IPS DF 6.9 (cell line): ENCODE measurements at regions not wholly inside any gene's neighbourhood (a gene's known extent, or its start where the extent isn't known, plus 50 kb on each side); places are given as distances from the start of the nearest gene placed in this dataset.
"Not testable (repeated sequence)": the region's sequence is repeated elsewhere in the genome, so short reads cannot be mapped to it uniquely, and the experiment has no call there.

Source experiments
- DNase-seq: peaks from one replicate; pipeline ENCODE4 v3.0.0-alpha.2; 2013; ENCODE audit warnings: low read depth, low spot score
- H3K27ac ChIP-seq: one replicate; pipeline ENCODE4 v1.5.1; 2013; ENCODE audit warnings: low read length, control low read depth
- H3K27me3 ChIP-seq: 2 replicates; pipeline ENCODE4 v1.6.1; 2013; ENCODE audit warnings: mild to moderate bottlenecking, low read length; ENCODE audit not compliant: control insufficient read depth, insufficient read depth
- H3K36me3 ChIP-seq: 2 replicates; pipeline ENCODE4 v1.6.1; 2013; ENCODE audit warnings: low read length; ENCODE audit not compliant: control insufficient read depth, insufficient read depth
- H3K4me1 ChIP-seq: 2 replicates; pipeline ENCODE4 v1.6.1; 2013; ENCODE audit warnings: low read length; ENCODE audit not compliant: control insufficient read depth, insufficient read depth
- H3K4me3 ChIP-seq: 2 replicates; pipeline ENCODE4 v1.5.1; 2013; ENCODE audit warnings: mild to moderate bottlenecking, low read length
- H3K9me3 ChIP-seq: 2 replicates; pipeline ENCODE4 v1.6.1; 2013; ENCODE audit warnings: low read length, inconsistent platforms; ENCODE audit not compliant: control insufficient read depth, insufficient read depth
- WGBS: extraction: QIAGEN DNeasy Blood & Tissue Kit; methylation state at CpG from one replicate; pipeline ENCODE4 v1.1.7; 2013; ENCODE audit warnings: mixed read lengths, missing lambda C conversion rate; ENCODE audit not compliant: insufficient read length, insufficient coverage; 5-methylcytosine and 5-hydroxymethylcytosine counted together

DNA sequence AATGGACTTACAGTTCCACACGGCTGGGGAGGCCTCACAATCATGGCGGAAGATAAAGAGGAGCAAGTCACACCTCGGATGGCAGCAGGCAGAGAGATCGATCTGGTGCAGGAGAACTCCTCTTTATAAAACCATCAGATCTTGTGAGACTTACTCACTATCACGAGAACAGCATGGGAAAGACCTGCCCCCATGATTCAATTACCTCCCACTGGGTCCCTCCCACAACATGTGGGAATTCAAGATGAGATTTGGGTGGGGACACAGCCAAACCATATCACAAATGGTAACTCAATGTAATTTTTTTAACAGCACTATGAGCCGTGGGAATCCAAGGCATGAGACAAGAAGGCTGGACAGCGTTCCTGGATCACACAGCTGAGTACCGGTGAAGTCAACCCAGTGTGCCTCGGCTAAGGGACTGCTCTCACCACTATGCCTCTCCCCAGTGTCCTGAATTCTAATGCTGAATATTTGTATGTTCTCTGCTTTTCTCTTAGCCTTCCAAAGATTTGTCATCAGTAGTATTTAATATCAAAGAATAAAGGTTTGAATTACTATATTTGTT, 84.3 kb downstream of the IRS2 start:
- not testable (repeated sequence) for H3K4me1 ChIP-seq, H3K27ac ChIP-seq, H3K9me3 ChIP-seq, H3K4me3 ChIP-seq, DNase-seq, H3K36me3 ChIP-seq, H3K27me3 ChIP-seq
- no CpG with 5 or more reads among the region's 9 CpGs for WGBS

GRCh38 chr13:109700176-109700575, 86.2 kb downstream of the IRS2 start:
- no peaks in the 10 kb centered on the region for H3K27me3 ChIP-seq
- no peaks in the 10 kb centered on the region for H3K36me3 ChIP-seq
- no CpG with 5 or more reads among the region's 3 CpGs for WGBS
- H3K9me3 ChIP-seq, result no peaks in the 10 kb centered on the region
- no peak overlapping the region for H3K4me3 ChIP-seq
- H3K4me1 ChIP-seq, result no peaks in the 10 kb centered on the region
- H3K27ac ChIP-seq, result no peak overlapping the region
- DNase-seq, result no peak

DNA sequence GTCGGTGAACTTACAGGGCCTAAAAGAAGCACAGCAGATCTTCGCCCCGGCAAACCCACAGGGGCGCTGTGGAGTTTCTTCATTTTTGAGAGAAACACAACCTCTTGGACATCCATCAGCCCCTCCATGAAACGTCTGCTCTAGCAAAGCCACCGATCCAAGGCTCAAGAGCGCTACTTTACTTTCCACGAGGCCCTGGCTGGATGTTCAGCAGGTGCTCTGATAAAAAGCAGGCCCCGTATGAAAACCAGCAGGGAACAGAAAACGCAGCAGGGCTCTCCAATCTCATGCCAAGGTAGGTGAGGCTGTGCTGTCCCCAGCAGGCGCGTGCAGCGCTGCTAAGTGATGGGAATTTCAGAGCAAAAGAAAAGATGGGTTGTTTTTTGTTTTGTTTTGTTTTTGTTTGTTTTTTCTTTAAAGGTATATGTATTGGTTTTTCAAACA, 86.7 kb downstream of the IRS2 start:
- Histone ChIP-seq H3K36me3 (no peaks in the 10 kb centered on the region), H3K27ac (no peak overlapping the region), H3K4me1 (no peaks in the 10 kb centered on the region), H3K9me3 (no peaks in the 10 kb centered on the region), H3K4me3 (no peak overlapping the region), H3K27me3 (no peaks in the 10 kb centered on the region)
- no CpG with 5 or more reads among the region's 13 CpGs for whole genome bisulfite sequencing
- no peak for DNase-seq

DNA sequence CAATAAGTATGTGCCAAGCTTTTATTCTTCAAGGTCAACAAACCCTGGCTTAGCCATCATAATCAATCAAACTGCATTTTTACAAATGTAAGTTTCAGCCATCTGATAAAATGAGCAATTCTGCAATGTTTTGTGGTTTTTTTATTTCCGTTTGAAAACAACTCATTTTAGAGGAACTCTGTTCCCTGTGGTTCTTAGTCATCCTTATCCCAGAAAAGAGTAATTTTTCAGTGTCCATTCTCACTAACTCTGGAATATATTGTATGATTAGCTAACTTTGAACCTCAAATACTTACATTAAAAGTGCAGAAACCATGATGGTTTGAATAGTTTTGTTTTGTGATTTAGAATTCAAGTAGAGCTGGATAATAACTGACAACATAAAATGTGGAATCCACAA, 87.6 kb downstream of the IRS2 start:
- DNase-seq, result no peak
- WGBS, result no CpG with 5 or more reads among the region's 1 CpG

DNA sequence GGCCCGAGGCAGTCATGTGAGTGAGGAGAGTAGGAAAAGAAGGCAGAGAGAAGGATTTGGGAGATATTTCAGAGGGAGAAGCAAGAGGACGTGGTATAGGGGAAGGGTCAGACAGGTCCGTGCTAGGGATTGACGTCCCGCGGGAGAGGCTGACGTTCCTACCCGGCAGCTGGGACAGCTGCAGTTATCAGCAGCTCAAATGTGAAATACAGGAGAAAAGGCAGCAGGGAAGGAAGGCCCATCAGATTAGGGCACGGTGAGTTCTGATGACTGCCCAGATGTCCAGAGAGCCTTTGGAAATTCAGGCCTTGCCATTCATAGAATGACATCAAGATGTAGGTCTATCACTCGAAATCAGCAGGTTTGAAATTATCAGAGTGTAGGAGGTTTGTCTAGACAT, 88.4 kb downstream of the IRS2 start:
- Histone ChIP-seq H3K4me1 (no peaks in the 10 kb centered on the region), H3K27ac (no peak overlapping the region), H3K27me3 (no peaks in the 10 kb centered on the region), H3K9me3 (no peaks in the 10 kb centered on the region), H3K36me3 (no peaks in the 10 kb centered on the region), H3K4me3 (no peak overlapping the region)
- no peak for DNase-seq
- no CpG with 5 or more reads among the region's 10 CpGs for WGBS

More for the DNA sequence above, 87.6 kb downstream of the IRS2 start:
- H3K9me3 ChIP-seq, result no peaks in the 10 kb centered on the region
- H3K36me3 ChIP-seq, result no peaks in the 10 kb centered on the region
- H3K4me3 ChIP-seq, result no peak overlapping the region
- H3K27ac ChIP-seq, result no peak overlapping the region
- H3K4me1 ChIP-seq, result no peaks in the 10 kb centered on the region
- H3K27me3 ChIP-seq, result no peaks in the 10 kb centered on the region

DNA sequence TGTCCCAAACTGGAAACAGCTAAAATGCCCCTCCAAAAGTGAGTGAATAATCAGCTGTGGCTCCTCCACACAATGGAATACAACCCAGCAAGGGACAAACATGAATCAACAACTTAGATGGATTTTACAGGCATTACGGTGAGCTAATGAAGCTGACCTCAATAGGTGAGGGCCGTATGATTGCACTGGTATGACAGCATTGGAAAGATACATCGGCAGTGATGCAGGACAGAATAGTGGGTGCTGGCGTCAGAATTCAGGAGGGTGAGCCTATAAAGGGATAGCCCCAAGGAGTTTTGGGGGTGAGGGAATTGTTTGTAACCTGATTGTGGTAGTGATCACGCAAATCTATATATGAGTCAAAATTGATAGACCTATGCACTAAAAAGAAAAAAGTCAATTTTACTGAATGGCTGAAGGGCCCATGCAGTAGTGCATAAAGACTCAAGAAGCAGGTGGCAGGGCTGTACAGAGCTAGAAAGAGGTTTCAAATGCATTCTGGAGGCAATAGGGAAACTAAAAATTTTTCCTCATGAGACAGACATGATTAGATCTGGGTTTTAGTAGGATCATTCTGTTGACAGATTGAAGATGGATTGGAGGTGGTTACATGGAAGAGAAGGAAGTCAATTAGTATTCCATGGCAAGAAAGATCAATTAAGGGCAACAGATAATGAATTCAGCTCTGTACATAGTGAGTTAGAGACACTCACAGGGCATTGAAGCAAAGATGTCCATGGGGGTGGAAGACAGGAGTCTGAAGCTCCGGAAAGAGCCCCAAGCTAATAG, 90.8 kb downstream of the IRS2 start:
- H3K4me3 ChIP-seq, result no peak overlapping the region
- no peaks in the 10 kb centered on the region for H3K4me1 ChIP-seq
- no peak for DNase-seq
- no peaks in the 10 kb centered on the region for H3K27me3 ChIP-seq
- WGBS, result no CpG with 5 or more reads among the region's 6 CpGs
- H3K9me3 ChIP-seq, result no peaks in the 10 kb centered on the region
- H3K27ac ChIP-seq, result no peak overlapping the region
- no peaks in the 10 kb centered on the region for H3K36me3 ChIP-seq

- H3K36me3 ChIP-seq, result no peaks in the 10 kb centered on the region
- H3K9me3 ChIP-seq, result no peaks in the 10 kb centered on the region
- no CpG with 5 or more reads among the region's 4 CpGs for WGBS
- H3K27me3 ChIP-seq, result no peaks in the 10 kb centered on the region
- no peak for DNase-seq
- no peak overlapping the region for H3K27ac ChIP-seq
- H3K4me3 ChIP-seq, result no peak overlapping the region
- H3K4me1 ChIP-seq, result no peaks in the 10 kb centered on the region
Measured at GRCh38 chr13:109694972-109695371, 91.4 kb downstream of the IRS2 start.

DNA sequence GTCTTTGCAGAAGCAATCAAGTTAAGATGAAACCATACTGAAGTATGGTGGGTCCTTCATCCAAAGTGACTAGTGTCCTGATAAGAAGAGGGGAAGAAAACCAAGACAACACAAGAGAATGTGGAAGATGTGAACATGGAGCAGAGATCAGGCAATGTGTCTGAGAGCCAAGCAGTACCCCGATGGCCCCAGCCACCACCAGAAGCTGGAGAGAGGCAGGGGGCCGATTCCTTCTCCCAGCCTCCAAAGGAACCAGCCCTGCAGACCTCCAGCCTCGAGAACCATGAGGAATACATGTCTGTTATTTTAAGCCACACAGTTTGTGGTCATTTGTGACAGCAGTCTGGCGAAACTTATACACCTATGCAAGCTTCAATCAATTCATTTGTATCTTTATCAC, 93.2 kb downstream of the IRS2 start:
- no peaks in the 10 kb centered on the region for H3K36me3 ChIP-seq

DNA sequence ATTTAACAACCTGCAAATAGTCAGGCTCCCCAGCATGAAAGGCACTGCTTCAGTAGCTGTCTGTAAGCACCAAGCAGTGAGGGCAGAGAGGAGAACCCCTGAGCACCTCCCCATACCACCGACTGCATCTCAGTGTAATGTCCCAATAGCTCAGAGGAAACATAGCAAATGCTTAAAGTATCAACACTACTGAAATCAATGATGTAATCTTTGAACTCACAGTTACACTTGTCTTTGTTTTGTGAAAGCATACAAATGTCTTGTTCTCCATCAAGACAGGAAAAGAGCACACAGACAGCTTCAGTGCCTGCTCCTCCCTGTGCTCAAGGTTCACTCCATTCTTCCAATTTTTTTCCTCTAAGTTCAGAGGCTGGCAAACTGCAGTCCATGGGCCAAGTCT, 94.7 kb downstream of the IRS2 start:
- WGBS, result no CpG with 5 or more reads among the region's 1 CpG
- Histone ChIP-seq H3K4me1 (no peaks in the 10 kb centered on the region), H3K36me3 (no peaks in the 10 kb centered on the region), H3K4me3 (no peak overlapping the region), H3K27ac (no peak overlapping the region), H3K27me3 (no peaks in the 10 kb centered on the region), H3K9me3 (no peaks in the 10 kb centered on the region)
- DNase-seq, result no peak

More for the DNA sequence above, 93.2 kb downstream of the IRS2 start:
- Histone ChIP-seq H3K9me3 (no peaks in the 10 kb centered on the region), H3K4me1 (no peaks in the 10 kb centered on the region), H3K4me3 (no peak overlapping the region), H3K27me3 (no peaks in the 10 kb centered on the region), H3K27ac (no peak overlapping the region)
- no peak for DNase-seq
- no CpG with 5 or more reads among the region's 4 CpGs for WGBS

- DNase-seq, result no peak
- Histone ChIP-seq H3K27me3 (no peaks in the 10 kb centered on the region), H3K4me3 (no peak overlapping the region), H3K36me3 (no peaks in the 10 kb centered on the region), H3K4me1 (no peaks in the 10 kb centered on the region; the same call in 1 of the 2 replicates), H3K27ac (no peak overlapping the region), H3K9me3 (no peaks in the 10 kb centered on the region)
- WGBS, result no CpG with 5 or more reads among the region's 14 CpGs
Measured at GRCh38 chr13:109687559-109688448, 98.6 kb downstream of the IRS2 start.
